Putamen (tissue), 1 donor: ENCODE measurements at regions not wholly inside any gene's neighbourhood (a gene's known extent, or its start where the extent isn't known, plus 50 kb on each side); places are given as distances from the start of the nearest gene placed in this dataset.

Experiments
- DNase-seq: peaks from one replicate; pipeline ENCODE4 v3.0.0-alpha.2; 2016; ENCODE audit warnings: low spot score

GRCh38 chr11:26095340-26095739 is 236.6 kb upstream of the ANO3 start:
- no peak for DNase-seq

- no peak for DNase-seq
These were observed 235.5 kb upstream of the ANO3 start for GRCh38 chr11:26096451-26096850.

- no peak for DNase-seq
These were observed 229.6 kb upstream of the ANO3 start for GRCh38 chr11:26102325-26102724.

- no peak for DNase-seq
These were observed 226.0 kb upstream of the ANO3 start for GRCh38 chr11:26105762-26106423.

GRCh38 chr11:26106726-26107125 is 225.2 kb upstream of the ANO3 start:
- DNase-seq: no peak

GRCh38 chr11:26109658-26110368 is 222.1 kb upstream of the ANO3 start:
- DNase-seq: no peak

- no peak for DNase-seq
These were observed 219.7 kb upstream of the ANO3 start for GRCh38 chr11:26112264-26112663.

- no peak for DNase-seq
These were observed 210.5 kb upstream of the ANO3 start for GRCh38 chr11:26121466-26121865.

GRCh38 chr11:26126741-26127140 is 205.2 kb upstream of the ANO3 start:
- no peak for DNase-seq

GRCh38 chr11:26127336-26127735 is 204.6 kb upstream of the ANO3 start:
- no peak for DNase-seq

GRCh38 chr11:26131406-26131805 is 200.5 kb upstream of the ANO3 start:
- no peak for DNase-seq

GRCh38 chr11:26134053-26134452 is 197.9 kb upstream of the ANO3 start:
- DNase-seq: no peak

- DNase-seq: peak; percentile 21
These were observed 197.2 kb upstream of the ANO3 start for GRCh38 chr11:26134481-26135355.

GRCh38 chr11:26137651-26138050 is 194.3 kb upstream of the ANO3 start:
- no peak for DNase-seq

GRCh38 chr11:26142891-26143290 is 189.0 kb upstream of the ANO3 start:
- DNase-seq: no peak

GRCh38 chr11:26143566-26144290 is 188.2 kb upstream of the ANO3 start:
- DNase-seq: no peak

- no peak for DNase-seq
These were observed 187.6 kb upstream of the ANO3 start for GRCh38 chr11:26144291-26144690.

GRCh38 chr11:26144911-26145310 is 187.0 kb upstream of the ANO3 start:
- DNase-seq: no peak

GRCh38 chr11:26149585-26149984 is 182.3 kb upstream of the ANO3 start:
- DNase-seq: no peak

GRCh38 chr11:26150031-26150430 is 181.9 kb upstream of the ANO3 start:
- DNase-seq: no peak

GRCh38 chr11:26158251-26158650 is 173.7 kb upstream of the ANO3 start:
- no peak for DNase-seq

GRCh38 chr11:26162291-26162690 is 169.6 kb upstream of the ANO3 start:
- no peak for DNase-seq
